Fibroblast of lung (primary cell): ENCODE measurements at regions not wholly inside any gene's neighbourhood (a gene's known extent, or its start where the extent isn't known, plus 50 kb on each side); places are given as distances from the start of the nearest gene placed in this dataset.

ENCODE experiments used
- DNase-seq, 2 donors: peaks; one replicate each; pipeline versions ENCODE4 v3.0.0 to v3.0.0-alpha.2; 2010; ENCODE audit warnings: low read depth in 2 of 2
- H2AFZ ChIP-seq: 2 replicates; pipeline ENCODE4 v1.5.1; 2012; ENCODE audit warnings: low read length, control low read depth, inconsistent platforms
- H3K27ac ChIP-seq: 2 replicates; pipeline ENCODE4 v1.5.1; 2011; ENCODE audit warnings: low read length, control low read depth; ENCODE audit not compliant: insufficient read depth
- H3K27me3 ChIP-seq: 2 replicates; pipeline ENCODE4 v1.5.1; 2011; ENCODE audit warnings: mild to moderate bottlenecking, low read length; ENCODE audit not compliant: control insufficient read depth, insufficient read depth
- H3K36me3 ChIP-seq: 2 replicates; pipeline ENCODE4 v1.5.1; 2011; ENCODE audit warnings: low read length; ENCODE audit not compliant: control insufficient read depth, insufficient read depth
- H3K4me1 ChIP-seq: 2 replicates; pipeline ENCODE4 v1.5.1; 2011; ENCODE audit warnings: low read length; ENCODE audit not compliant: control insufficient read depth, insufficient read depth; ENCODE audit errors: extremely low read depth
- H3K4me2 ChIP-seq: 2 replicates; pipeline ENCODE4 v1.5.1; 2011; ENCODE audit warnings: low read length, control low read depth; ENCODE audit not compliant: insufficient read depth; ENCODE audit errors: extremely low read depth
- H3K4me3 ChIP-seq, 4 experiments: fragments of 200-600 bp in 1 of 4; sonication (generic) in 1 of 4; replicated peaks in 1 of 4; 2 replicates each; pipeline ENCODE4 v1.5.1; 2011 to 2016; ENCODE audit warnings: low read length in 4 of 4, low read depth in 3 of 4, mild to moderate bottlenecking in 3 of 4, control low read depth in 2 of 4, inconsistent platforms in 1 of 4, mixed read lengths in 1 of 4; ENCODE audit not compliant: insufficient read depth in 1 of 4; ENCODE audit errors: control extremely low read depth in 1 of 4
- H3K79me2 ChIP-seq: 2 replicates; pipeline ENCODE4 v1.5.1; 2012; ENCODE audit warnings: mild to moderate bottlenecking, low read length, inconsistent platforms; ENCODE audit not compliant: control insufficient read depth, insufficient read depth
- H3K9ac ChIP-seq: 2 replicates; pipeline ENCODE4 v1.5.1; 2011; ENCODE audit warnings: mild to moderate bottlenecking, low read length, control low read depth; ENCODE audit not compliant: insufficient read depth
- H3K9me3 ChIP-seq: 2 replicates; pipeline ENCODE4 v1.5.1; 2012; ENCODE audit warnings: low read depth, low read length; ENCODE audit not compliant: control insufficient read depth, insufficient read depth
- H4K20me1 ChIP-seq: 2 replicates; pipeline ENCODE4 v1.5.1; 2011; ENCODE audit warnings: low read length; ENCODE audit not compliant: control insufficient read depth, insufficient read depth; ENCODE audit errors: extremely low read depth
- CTCF ChIP-seq, 2 donors: IDR thresholded peaks in 1 of 2; conservative IDR thresholded peaks in 1 of 2; 1 replicate in 1 of 2; 2 replicates in 1 of 2; pipeline ENCODE4 v1.5.1; 2011 to 2012; ENCODE audit warnings: low read length in 2 of 2, control low read depth in 1 of 2, inconsistent platforms in 1 of 2, low read depth in 1 of 2, mild to moderate bottlenecking in 1 of 2
- EZH2 ChIP-seq: IDR thresholded peaks from 2 replicates; pipeline ENCODE4 v1.5.1; 2012; ENCODE audit warnings: low read length, control low read depth, mild to moderate bottlenecking; ENCODE audit errors: missing control alignments

- no peak overlapping the region for H3K4me2 ChIP-seq
- no peak overlapping the region for H3K4me3 ChIP-seq
- H3K27me3 ChIP-seq = no peaks in the 10 kb centered on the region
- H3K9ac ChIP-seq = no peak overlapping the region
- TF ChIP-seq EZH2 = no peak
- no peak for TF ChIP-seq CTCF (conservative IDR thresholded peaks at IDR 0.05 in 1 of 2, IDR thresholded peaks at IDR 0.05 in 1 of 2; ENCODE audit: low read depth in 1 of 2, low read length in 2 of 2)
- no peaks in the 10 kb centered on the region for H3K79me2 ChIP-seq
- no peak for DNase-seq
- no peaks in the 10 kb centered on the region for H3K36me3 ChIP-seq
- no peaks in the 10 kb centered on the region for H3K9me3 ChIP-seq
- no peaks in the 10 kb centered on the region for H3K4me1 ChIP-seq
- no peak overlapping the region for H3K27ac ChIP-seq
- no peak overlapping the region for H2AFZ ChIP-seq
- H4K20me1 ChIP-seq = no peaks in the 10 kb centered on the region
These were observed 1130.3 kb upstream of the CITED2 start for GRCh38 chr6:140504776-140505175.

- Histone ChIP-seq H3K4me1 (no peaks in the 10 kb centered on the region), H4K20me1 (no peaks in the 10 kb centered on the region), H2AFZ (no peak overlapping the region), H3K9me3 (no peaks in the 10 kb centered on the region), H3K27me3 (no peaks in the 10 kb centered on the region), H3K4me3 (no peak overlapping the region), H3K36me3 (no peaks in the 10 kb centered on the region), H3K27ac (no peak overlapping the region), H3K9ac (no peak overlapping the region), H3K79me2 (no peaks in the 10 kb centered on the region), H3K4me2 (no peak overlapping the region)
- TF ChIP-seq EZH2 (no peak), CTCF (conservative IDR thresholded peaks at IDR 0.05 in 1 of 2, IDR thresholded peaks at IDR 0.05 in 1 of 2; ENCODE audit: low read depth in 1 of 2, low read length in 2 of 2) (no peak)
- no peak for DNase-seq
These were observed 1126.4 kb upstream of the CITED2 start for GRCh38 chr6:140500849-140501248.

- Histone ChIP-seq H3K9me3 (no peaks in the 10 kb centered on the region), H3K4me1 (no peaks in the 10 kb centered on the region), H3K27me3 (no peaks in the 10 kb centered on the region), H3K27ac (no peak overlapping the region), H3K9ac (no peak overlapping the region), H3K36me3 (no peaks in the 10 kb centered on the region), H3K4me2 (no peak overlapping the region), H4K20me1 (no peaks in the 10 kb centered on the region), H2AFZ (peak overlapping the region; percentile 6), H3K4me3 (no peak overlapping the region), H3K79me2 (no peaks in the 10 kb centered on the region)
- DNase-seq = no peak
- TF ChIP-seq CTCF (conservative IDR thresholded peaks at IDR 0.05 in 1 of 2, IDR thresholded peaks at IDR 0.05 in 1 of 2; ENCODE audit: low read depth in 1 of 2, low read length in 2 of 2) = no peak
- TF ChIP-seq EZH2 = no peak
These were observed 1125.2 kb upstream of the CITED2 start for GRCh38 chr6:140499607-140500006.
